ENCODE measurements at regions not wholly inside any gene's neighbourhood (a gene's known extent, or its start where the extent isn't known, plus 50 kb on each side); places are given as distances from the start of the nearest gene placed in this dataset.

GRCh38 chr9:115992834-115993233 is 160.8 kb upstream of the PAPPA start:
- TF ChIP-seq CTCF (IDR thresholded peaks at IDR 0.05) (no peak), ZFX (IDR thresholded peaks at IDR 0.05; ENCODE audit: borderline replicate concordance) (no peak)

Data from 22Rv1 (cell line).